Panc1 (cell line): ENCODE measurements at regions not wholly inside any gene's neighbourhood (a gene's known extent, or its start where the extent isn't known, plus 50 kb on each side); places are given as distances from the start of the nearest gene placed in this dataset.

Experiments used
- POLR2AphosphoS5 ChIP-seq: IDR thresholded peaks from 2 replicates; pipeline ENCODE4 v1.6.1; 2012; ENCODE audit warnings: mild to moderate bottlenecking, low read depth, low read length, moderate library complexity
- SIN3A ChIP-seq: IDR thresholded peaks from 2 replicates; pipeline ENCODE4 v1.6.1; 2012; ENCODE audit warnings: low read depth, mild to moderate bottlenecking, low read length, moderate library complexity, borderline replicate concordance; ENCODE audit not compliant: insufficient read depth
- TF ChIP-seq, protein P1 (sequence below): fragments of 450-650 bp; IDR thresholded peaks from 2 replicates; pipeline ENCODE4 v1.5.1; 2017; ENCODE audit warnings: mild to moderate bottlenecking

DNA sequence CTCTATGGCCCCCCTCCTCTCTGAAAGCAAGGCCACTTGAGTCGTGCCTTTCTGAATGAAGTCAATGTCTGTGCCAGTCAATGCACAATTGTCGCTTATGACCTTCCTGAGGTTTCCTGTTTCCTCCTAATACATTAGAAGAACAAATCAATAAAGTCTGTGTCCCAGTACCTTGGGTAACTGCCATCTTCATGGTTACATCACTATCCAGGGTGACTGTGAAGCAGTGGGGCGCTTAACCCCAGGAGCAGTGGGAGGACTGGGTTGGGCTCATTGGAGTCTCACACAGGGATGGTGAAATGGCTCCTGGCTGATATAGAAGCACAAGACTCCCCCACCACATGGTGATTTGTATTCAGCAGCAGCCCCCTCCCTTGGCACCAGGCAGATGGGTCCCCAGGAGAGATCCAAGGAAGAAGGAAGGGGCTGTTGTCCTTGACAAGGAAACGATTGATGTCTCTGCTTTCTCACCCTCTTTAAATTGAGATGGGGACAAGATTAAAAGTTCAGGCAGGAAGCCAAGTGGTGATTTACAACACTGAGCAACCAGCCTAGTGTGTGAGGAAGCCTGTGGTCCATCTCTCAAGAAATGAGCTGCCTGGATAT, 261.9 kb upstream of the ZNF462 start:
- TF ChIP-seq, protein P1, sequence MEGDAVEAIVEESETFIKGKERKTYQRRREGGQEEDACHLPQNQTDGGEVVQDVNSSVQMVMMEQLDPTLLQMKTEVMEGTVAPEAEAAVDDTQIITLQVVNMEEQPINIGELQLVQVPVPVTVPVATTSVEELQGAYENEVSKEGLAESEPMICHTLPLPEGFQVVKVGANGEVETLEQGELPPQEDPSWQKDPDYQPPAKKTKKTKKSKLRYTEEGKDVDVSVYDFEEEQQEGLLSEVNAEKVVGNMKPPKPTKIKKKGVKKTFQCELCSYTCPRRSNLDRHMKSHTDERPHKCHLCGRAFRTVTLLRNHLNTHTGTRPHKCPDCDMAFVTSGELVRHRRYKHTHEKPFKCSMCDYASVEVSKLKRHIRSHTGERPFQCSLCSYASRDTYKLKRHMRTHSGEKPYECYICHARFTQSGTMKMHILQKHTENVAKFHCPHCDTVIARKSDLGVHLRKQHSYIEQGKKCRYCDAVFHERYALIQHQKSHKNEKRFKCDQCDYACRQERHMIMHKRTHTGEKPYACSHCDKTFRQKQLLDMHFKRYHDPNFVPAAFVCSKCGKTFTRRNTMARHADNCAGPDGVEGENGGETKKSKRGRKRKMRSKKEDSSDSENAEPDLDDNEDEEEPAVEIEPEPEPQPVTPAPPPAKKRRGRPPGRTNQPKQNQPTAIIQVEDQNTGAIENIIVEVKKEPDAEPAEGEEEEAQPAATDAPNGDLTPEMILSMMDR = no peak
- TF ChIP-seq SIN3A (no peak), POLR2AphosphoS5 (no peak)
